H9 (cell line): ENCODE measurements at regions not wholly inside any gene's neighbourhood (a gene's known extent, or its start where the extent isn't known, plus 50 kb on each side); places are given as distances from the start of the nearest gene placed in this dataset.

Source experiments
- DNase-seq: peaks from one replicate; pipeline ENCODE4 v3.0.0-alpha.2; 2017
- H2AFZ ChIP-seq: one replicate; pipeline ENCODE4 v1.6.1; 2013; ENCODE audit warnings: mild to moderate bottlenecking, low read length, control low read depth, moderate library complexity
- H2AK5ac ChIP-seq: 2 replicates; pipeline ENCODE4 v1.6.1; 2013; ENCODE audit warnings: low read length, control low read depth, mixed read lengths; ENCODE audit not compliant: insufficient read length
- H2BK120ac ChIP-seq: one replicate; pipeline ENCODE4 v1.6.1; 2013; ENCODE audit warnings: low read depth, mild to moderate bottlenecking, low read length, control low read depth, inconsistent platforms; ENCODE audit not compliant: poor library complexity, severe bottlenecking
- H2BK12ac ChIP-seq: 2 replicates; pipeline ENCODE4 v1.6.1; 2013; ENCODE audit warnings: low read length, control low read depth, mixed read lengths, low read depth; ENCODE audit not compliant: insufficient read length
- H2BK15ac ChIP-seq: 2 replicates; pipeline ENCODE4 v1.6.1; 2013; ENCODE audit warnings: low read depth, low read length, control low read depth
- H2BK20ac ChIP-seq: one replicate; pipeline ENCODE4 v1.6.1; 2013; ENCODE audit warnings: low read depth, mild to moderate bottlenecking, low read length, control low read depth, inconsistent platforms; ENCODE audit not compliant: poor library complexity, severe bottlenecking
- H2BK5ac ChIP-seq: 2 replicates; pipeline ENCODE4 v1.6.1; 2013; ENCODE audit warnings: low read length, control low read depth, mixed read lengths; ENCODE audit not compliant: insufficient read length
- H3K14ac ChIP-seq: 2 replicates; pipeline ENCODE4 v1.6.1; 2013; ENCODE audit warnings: low read length, control low read depth; ENCODE audit not compliant: insufficient read depth
- H3K18ac ChIP-seq: 2 replicates; pipeline ENCODE4 v1.6.1; 2013; ENCODE audit warnings: low read depth, mild to moderate bottlenecking, mixed read lengths, low read length, control low read depth; ENCODE audit not compliant: insufficient read length
- H3K23ac ChIP-seq: 2 replicates; pipeline ENCODE4 v1.6.1; 2013; ENCODE audit warnings: low read length, control low read depth, mixed read lengths, low read depth; ENCODE audit not compliant: insufficient read length
- H3K23me2 ChIP-seq: 2 replicates; pipeline ENCODE4 v1.6.1; 2013; ENCODE audit warnings: low read depth, mild to moderate bottlenecking, mixed read lengths, low read length, control low read depth; ENCODE audit not compliant: insufficient read length, poor library complexity, severe bottlenecking
- H3K27ac ChIP-seq: 2 replicates; pipeline ENCODE4 v1.5.1; 2013; ENCODE audit warnings: low read length, control low read depth, mixed read lengths, low read depth; ENCODE audit not compliant: insufficient read length
- H3K27me3 ChIP-seq: 2 replicates; pipeline ENCODE4 v1.6.1; 2013; ENCODE audit warnings: low read length, control low read depth, inconsistent platforms; ENCODE audit not compliant: insufficient read depth
- H3K4ac ChIP-seq: 2 replicates; pipeline ENCODE4 v1.6.1; 2013; ENCODE audit warnings: low read depth, mild to moderate bottlenecking, control low read depth, inconsistent platforms, low read length, moderate library complexity
- H3K4me1 ChIP-seq: 2 replicates; pipeline ENCODE4 v1.6.1; 2013; ENCODE audit warnings: low read length, control low read depth, inconsistent platforms; ENCODE audit not compliant: insufficient read depth
- H3K4me2 ChIP-seq: 2 replicates; pipeline ENCODE4 v1.6.1; 2013; ENCODE audit warnings: low read length, control low read depth, mixed read lengths; ENCODE audit not compliant: insufficient read length, insufficient read depth
- H3K56ac ChIP-seq: 2 replicates; pipeline ENCODE4 v1.6.1; 2013; ENCODE audit warnings: low read depth, mild to moderate bottlenecking, mixed read lengths, low read length, control low read depth; ENCODE audit not compliant: insufficient read length
- H3K79me1 ChIP-seq: 2 replicates; pipeline ENCODE4 v1.6.1; 2013; ENCODE audit warnings: low read depth, mild to moderate bottlenecking, moderate library complexity, low read length, control low read depth, inconsistent platforms; ENCODE audit not compliant: insufficient read depth, poor library complexity, severe bottlenecking
- H3K79me2 ChIP-seq: 2 replicates; pipeline ENCODE4 v1.6.1; 2013; ENCODE audit warnings: low read length, control low read depth, inconsistent platforms; ENCODE audit not compliant: insufficient read depth
- H3K9ac ChIP-seq: 2 replicates; pipeline ENCODE4 v1.6.1; 2013; ENCODE audit warnings: low read length, control low read depth, mixed read lengths; ENCODE audit not compliant: insufficient read length; ENCODE audit errors: extremely low read depth
- H3K9me3 ChIP-seq: one replicate; pipeline ENCODE4 v1.6.1; 2013; ENCODE audit warnings: low read depth, low read length, inconsistent platforms; ENCODE audit not compliant: control insufficient read depth
- H3T11ph ChIP-seq: one replicate; pipeline ENCODE4 v1.6.1; 2013; ENCODE audit warnings: mild to moderate bottlenecking, low read length, control low read depth, inconsistent platforms
- H4K20me1 ChIP-seq: one replicate; pipeline ENCODE4 v1.6.1; 2013; ENCODE audit not compliant: control insufficient read depth, insufficient read length, insufficient read depth
- H4K5ac ChIP-seq: 2 replicates; pipeline ENCODE4 v1.6.1; 2013; ENCODE audit warnings: low read depth, mild to moderate bottlenecking, mixed read lengths, low read length, control low read depth; ENCODE audit not compliant: insufficient read length
- H4K8ac ChIP-seq: replicated peaks from 2 replicates; pipeline ENCODE4 v1.6.1; 2013; ENCODE audit warnings: low read length, control low read depth, mixed read lengths, low read depth; ENCODE audit not compliant: insufficient read length
- H4K91ac ChIP-seq: 2 replicates; pipeline ENCODE4 v1.6.1; 2013; ENCODE audit warnings: low read depth, mild to moderate bottlenecking, moderate library complexity, mixed read lengths, low read length, control low read depth; ENCODE audit not compliant: insufficient read length
- H3K27ac Mint-ChIP-seq, 3 experiments: 2 replicates in 2 of 3; 3 replicates in 1 of 3; pipeline ENCODE4 v1.8.0; 2020 to 2021; ENCODE audit warnings: mixed read lengths in 3 of 3, mild to moderate bottlenecking in 1 of 3, moderate library complexity in 1 of 3
- H3K27me3 Mint-ChIP-seq: 2 replicates; pipeline ENCODE4 v1.8.0; 2021; ENCODE audit warnings: low read depth, mild to moderate bottlenecking, moderate library complexity, mixed read lengths
- H3K36me3 Mint-ChIP-seq, 3 experiments: 2 replicates in 2 of 3; 3 replicates in 1 of 3; pipeline ENCODE4 v1.8.0; 2020 to 2021; ENCODE audit warnings: low read depth in 3 of 3, mixed read lengths in 3 of 3; ENCODE audit not compliant: insufficient read depth in 1 of 3
- H3K4me1 Mint-ChIP-seq, 2 experiments: 2 replicates each; pipeline ENCODE4 v1.8.0; 2020; ENCODE audit warnings: mixed read lengths in 2 of 2
- H3K4me3 Mint-ChIP-seq, 2 experiments: 2 replicates in 1 of 2; 3 replicates in 1 of 2; pipeline ENCODE4 v1.8.0; 2020 to 2021; ENCODE audit warnings: mild to moderate bottlenecking in 2 of 2, mixed read lengths in 2 of 2, moderate library complexity in 1 of 2
- H3K9me3 Mint-ChIP-seq, 2 experiments: 2 replicates in 1 of 2; 3 replicates in 1 of 2; pipeline ENCODE4 v1.8.0; 2020; ENCODE audit warnings: mild to moderate bottlenecking in 2 of 2, mixed read lengths in 2 of 2, moderate library complexity in 1 of 2
- WGBS: extraction: QIAGEN DNeasy Blood & Tissue Kit; methylation state at CpG from one replicate; pipeline ENCODE4 v1.1.7; 2013; ENCODE audit warnings: missing lambda C conversion rate, low lambda C conversion rate, mixed read lengths; ENCODE audit not compliant: insufficient read length; ENCODE audit errors: extremely low coverage; 5-methylcytosine and 5-hydroxymethylcytosine counted together
- TF ChIP-seq, protein P1 (sequence below): fragments of 200-600 bp; sonication (generic); conservative IDR thresholded peaks from 3 replicates; pipeline ENCODE4 v1.8.0; 2021; ENCODE audit warnings: antibody characterized with exemption, mild to moderate bottlenecking

GRCh38 chr7:1290679-1291356, 58.1 kb downstream of the UNCX start:
- H3K27ac Mint-ChIP-seq, result no peak overlapping the region
- Histone ChIP-seq H4K8ac (no peak overlapping the region), H3K79me2 (no peaks in the 10 kb centered on the region), H2BK5ac (no peak overlapping the region), H2BK15ac (0 out of 2 replicates have a peak overlapping the region, but pooled peaks have one; percentile 26), H4K5ac (no peak overlapping the region), H3K9me3 (no peaks in the 10 kb centered on the region), H2BK12ac (no peak overlapping the region), H2AFZ (no peak overlapping the region), H3T11ph (no peak overlapping the region), H3K27me3 (no peaks in the 10 kb centered on the region; the same call in 1 of the 2 replicates), H3K23me2 (no peaks in the 10 kb centered on the region), H3K9ac (no peak overlapping the region), H2BK120ac (no peak overlapping the region), H3K14ac (no peak overlapping the region), H3K27ac (no peak overlapping the region), H2BK20ac (no peak overlapping the region), H2AK5ac (no peak overlapping the region), H3K4ac (no peak overlapping the region), H3K79me1 (no peaks in the 10 kb centered on the region), H4K20me1 (no peaks in the 10 kb centered on the region), H3K56ac (no peak overlapping the region), H3K18ac (no peak overlapping the region), H3K4me2 (peak overlapping the region; percentile 84), H3K4me1 (no peaks in the 10 kb centered on the region), H3K23ac (no peak overlapping the region), H4K91ac (no peak overlapping the region)
- H3K9me3 Mint-ChIP-seq, result no peaks in the 10 kb centered on the region
- peaks cover 2 to 3% of the 10 kb centered on the region in 2 experiments; a peak in 1 of 4 replicates for H3K4me1 Mint-ChIP-seq
- peak overlapping the region; percentile 30 to 81 for H3K4me3 Mint-ChIP-seq
- DNase-seq, result no peak
- no peaks in the 10 kb centered on the region; a peak in 1 of 7 replicates for H3K36me3 Mint-ChIP-seq
- WGBS, result no CpG with 5 or more reads among the region's 37 CpGs
- TF ChIP-seq, protein P1, sequence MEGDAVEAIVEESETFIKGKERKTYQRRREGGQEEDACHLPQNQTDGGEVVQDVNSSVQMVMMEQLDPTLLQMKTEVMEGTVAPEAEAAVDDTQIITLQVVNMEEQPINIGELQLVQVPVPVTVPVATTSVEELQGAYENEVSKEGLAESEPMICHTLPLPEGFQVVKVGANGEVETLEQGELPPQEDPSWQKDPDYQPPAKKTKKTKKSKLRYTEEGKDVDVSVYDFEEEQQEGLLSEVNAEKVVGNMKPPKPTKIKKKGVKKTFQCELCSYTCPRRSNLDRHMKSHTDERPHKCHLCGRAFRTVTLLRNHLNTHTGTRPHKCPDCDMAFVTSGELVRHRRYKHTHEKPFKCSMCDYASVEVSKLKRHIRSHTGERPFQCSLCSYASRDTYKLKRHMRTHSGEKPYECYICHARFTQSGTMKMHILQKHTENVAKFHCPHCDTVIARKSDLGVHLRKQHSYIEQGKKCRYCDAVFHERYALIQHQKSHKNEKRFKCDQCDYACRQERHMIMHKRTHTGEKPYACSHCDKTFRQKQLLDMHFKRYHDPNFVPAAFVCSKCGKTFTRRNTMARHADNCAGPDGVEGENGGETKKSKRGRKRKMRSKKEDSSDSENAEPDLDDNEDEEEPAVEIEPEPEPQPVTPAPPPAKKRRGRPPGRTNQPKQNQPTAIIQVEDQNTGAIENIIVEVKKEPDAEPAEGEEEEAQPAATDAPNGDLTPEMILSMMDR, result no peak
- H3K27me3 Mint-ChIP-seq, result peaks cover 38% of the 10 kb centered on the region
